ENCODE measurements at regions not wholly inside any gene's neighbourhood (a gene's known extent, or its start where the extent isn't known, plus 50 kb on each side); places are given as distances from the start of the nearest gene placed in this dataset.

GRCh38 chr20:30811885-30812671 is 445.4 kb upstream of the DEFB115 start (continued):
- no peak for TF ChIP-seq KDM4A (IDR thresholded peaks at IDR 0.05; ENCODE audit: low read depth, low read length, severe bottlenecking)
- no peak for TF ChIP-seq E2F6 (IDR thresholded peaks at IDR 0.05)
- TF ChIP-seq JUND (IDR thresholded peaks at IDR 0.05; ENCODE audit: low read length): no peak
- TF ChIP-seq, protein P1, sequence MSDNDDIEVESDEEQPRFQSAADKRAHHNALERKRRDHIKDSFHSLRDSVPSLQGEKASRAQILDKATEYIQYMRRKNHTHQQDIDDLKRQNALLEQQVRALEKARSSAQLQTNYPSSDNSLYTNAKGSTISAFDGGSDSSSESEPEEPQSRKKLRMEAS (IDR thresholded peaks at IDR 0.05): no peak
- no peak for TF ChIP-seq PHF8 (conservative IDR thresholded peaks at IDR 0.05; ENCODE audit: low read depth, low read length)
- TF ChIP-seq BCL11A (IDR thresholded peaks at IDR 0.05; ENCODE audit: low read depth in 2 of 2, low read length in 2 of 2): no peak
- TF ChIP-seq SP4 (IDR thresholded peaks at IDR 0.05; ENCODE audit: low read length): no peak
- TF ChIP-seq CREB1 (IDR thresholded peaks at IDR 0.05): no peak
- no peak for TF ChIP-seq KDM1A (IDR thresholded peaks at IDR 0.05; ENCODE audit: borderline replicate concordance, low read length)

All from H1 (cell line).